OCI-LY7 (cell line): ENCODE measurements at regions not wholly inside any gene's neighbourhood (a gene's known extent, or its start where the extent isn't known, plus 50 kb on each side); places are given as distances from the start of the nearest gene placed in this dataset.

Experiments
- BruUV-seq: library from RNA; stranded (reverse); fragments of 400-500 nt; replicated peaks from 2 replicates; lab custom pipeline; 2021; lab: Mats Ljungman, UMichigan
- CTCF ChIA-PET: fragments of 300-600 bp; sonication (Branson Sonifier 250); formaldehyde crosslinking; loops from one replicate; lab custom pipeline; 2022; ENCODE audit warnings: antibody characterized with exemption; ENCODE audit not compliant: unreplicated experiment; lab: Charles Lee
- POLR2A ChIA-PET: fragments of 300-600 bp; sonication (Branson Sonifier 250); formaldehyde crosslinking; loops from one replicate; lab custom pipeline; 2022; ENCODE audit warnings: antibody characterized with exemption; lab: Charles Lee
- DNase-seq: peaks from one replicate; pipeline ENCODE4 v3.0.0-alpha.2; 2015; ENCODE audit warnings: low spot score
- H2AFZ ChIP-seq: fragments of 200-600 bp; sonication (generic), shearing (Covaris generic); 2 replicates; pipeline ENCODE4 v1.6.1; 2014; ENCODE audit warnings: mild to moderate bottlenecking, antibody characterized with exemption, low read length, moderate library complexity
- H3K27ac ChIP-seq: fragments of 200-600 bp; sonication (generic); 2 replicates; pipeline ENCODE4 v1.5.1; 2014; ENCODE audit warnings: mixed run types, low read depth, mild to moderate bottlenecking, moderate library complexity, low read length, inconsistent platforms; ENCODE audit not compliant: poor library complexity, severe bottlenecking
- H3K36me3 ChIP-seq: fragments of 200-600 bp; sonication (generic); 2 replicates; pipeline ENCODE4 v1.6.1; 2014; ENCODE audit warnings: mild to moderate bottlenecking, antibody characterized with exemption, low read length, moderate library complexity, mixed read lengths; ENCODE audit not compliant: insufficient read depth
- H3K4me1 ChIP-seq: fragments of 200-600 bp; sonication (generic); 2 replicates; pipeline ENCODE4 v1.5.1; 2014; ENCODE audit warnings: mild to moderate bottlenecking, low read length; ENCODE audit not compliant: insufficient read depth, poor library complexity, severe bottlenecking
- H3K4me2 ChIP-seq: fragments of 200-600 bp; sonication (generic); 2 replicates; pipeline ENCODE4 v1.6.1; 2014; ENCODE audit warnings: mild to moderate bottlenecking, low read length
- H3K4me3 ChIP-seq: fragments of 200-600 bp; sonication (generic); 2 replicates; pipeline ENCODE4 v1.5.1; 2014; ENCODE audit warnings: mild to moderate bottlenecking, low read depth, low read length; ENCODE audit not compliant: poor library complexity, severe bottlenecking
- H3K79me2 ChIP-seq: fragments of 200-600 bp; sonication (generic); 2 replicates; pipeline ENCODE4 v1.6.1; 2016; ENCODE audit warnings: low read depth, mild to moderate bottlenecking, low read length, moderate library complexity, mixed read lengths; ENCODE audit not compliant: insufficient read depth
- H3K9me2 ChIP-seq: fragments of 200-600 bp; sonication (generic); 2 replicates; pipeline ENCODE4 v1.6.1; 2016; ENCODE audit warnings: mild to moderate bottlenecking, low read length, mixed read lengths; ENCODE audit not compliant: insufficient read depth
- H3K9me3 ChIP-seq: fragments of 200-600 bp; sonication (generic); 2 replicates; pipeline ENCODE4 v1.6.1; 2014; ENCODE audit warnings: mild to moderate bottlenecking, mixed run types, low read length, mixed read lengths
- H4K20me1 ChIP-seq: fragments of 200-600 bp; sonication (generic); 2 replicates; pipeline ENCODE4 v1.6.1; 2014; ENCODE audit warnings: mild to moderate bottlenecking, antibody characterized with exemption, low read length, moderate library complexity, mixed read lengths; ENCODE audit not compliant: insufficient read depth
- CTCF ChIP-seq: fragments of 200-600 bp; sonication (generic); conservative IDR thresholded peaks from 2 replicates; pipeline ENCODE4 v1.5.1; 2014; ENCODE audit warnings: mild to moderate bottlenecking, antibody characterized with exemption, low read length, moderate library complexity, mixed read lengths
- EZH2phosphoT487 ChIP-seq: fragments of 200-600 bp; sonication (generic); IDR thresholded peaks from 2 replicates; pipeline ENCODE4 v1.6.1; 2018; ENCODE audit warnings: low read depth, borderline replicate concordance, mild to moderate bottlenecking, mixed run types, antibody characterized with exemption, low read length, moderate library complexity, mixed read lengths
- intact Hi-C: fragments of 100-400 bp; cut with micrococcal nuclease; formaldehyde crosslinking; loops from one replicate; pipeline ENCODE4 v1.10.0; 2022; ENCODE audit not compliant: unreplicated experiment

- H3K36me3 ChIP-seq: no peaks in the 10 kb centered on the region
- ChIA-PET POLR2A (interaction anchor here (0.6 kb wide), 1 partner anchor 175 kb away, joined by 5 read pairs; no protein-coding TSS in a partner anchor), CTCF (no interaction called here)
- intact Hi-C loops: no loop called here
- H3K4me2 ChIP-seq: no peak overlapping the region
- no peak overlapping the region for H3K27ac ChIP-seq
- no peaks in the 10 kb centered on the region for H4K20me1 ChIP-seq
- H3K79me2 ChIP-seq: no peaks in the 10 kb centered on the region
- H3K9me3 ChIP-seq: no peaks in the 10 kb centered on the region
- H2AFZ ChIP-seq: no peak overlapping the region
- H3K4me3 ChIP-seq: no peak overlapping the region
- DNase-seq: no peak
- no TSS peak for BruUV-seq
- TF ChIP-seq CTCF (no peak), EZH2phosphoT487 (no peak)
- H3K4me1 ChIP-seq: peaks cover 28% of the 10 kb centered on the region
- no peaks in the 10 kb centered on the region for H3K9me2 ChIP-seq
Observed at GRCh38 chr6:113680301-113680700, 176.8 kb upstream of the MARCKS start.

- Histone ChIP-seq H3K79me2 (no peaks in the 10 kb centered on the region), H3K4me3 (no peak overlapping the region), H3K36me3 (no peaks in the 10 kb centered on the region), H2AFZ (peak overlapping the region; percentile 62; the same call in 1 of the 2 replicates), H3K9me3 (no peaks in the 10 kb centered on the region), H3K4me2 (peak overlapping the region; percentile 57), H3K4me1 (peaks cover 28% of the 10 kb centered on the region), H3K27ac (no peak overlapping the region), H3K9me2 (no peaks in the 10 kb centered on the region), H4K20me1 (no peaks in the 10 kb centered on the region)
- DNase-seq: no peak
- BruUV-seq: no TSS peak
- ChIA-PET CTCF (no interaction called here), POLR2A (interaction anchor here (0.6 kb wide), 1 partner anchor 9 kb away, joined by 4 read pairs; no protein-coding TSS in a partner anchor)
- intact Hi-C loops: no loop called here
- no peak for TF ChIP-seq EZH2phosphoT487
- TF ChIP-seq CTCF: no peak
Observed at GRCh38 chr6:113683968-113684367, 173.2 kb upstream of the MARCKS start.

GRCh38 chr6:113684382-113684901 lies 172.7 kb upstream of the MARCKS start:
- Histone ChIP-seq H4K20me1 (no peaks in the 10 kb centered on the region), H3K27ac (no peak overlapping the region), H3K4me1 (peaks cover 28% of the 10 kb centered on the region), H3K9me3 (no peaks in the 10 kb centered on the region), H2AFZ (peak overlapping the region; percentile 62), H3K4me3 (no peak overlapping the region), H3K4me2 (peak overlapping the region; percentile 57), H3K79me2 (no peaks in the 10 kb centered on the region), H3K9me2 (no peaks in the 10 kb centered on the region), H3K36me3 (no peaks in the 10 kb centered on the region)
- CTCF ChIA-PET: no interaction called here
- no peak for TF ChIP-seq EZH2phosphoT487
- no peak for TF ChIP-seq CTCF
- POLR2A ChIA-PET: no interaction called here
- no TSS peak for BruUV-seq
- DNase-seq: peak; percentile 24
- intact Hi-C loops: no loop called here
